ENCODE measurements at regions not wholly inside any gene's neighbourhood (a gene's known extent, or its start where the extent isn't known, plus 50 kb on each side); places are given as distances from the start of the nearest gene placed in this dataset.

GRCh38 chr16:74094514-74094913 is 202.1 kb upstream of the PSMD7 start:
- no peak for TF ChIP-seq EZH2phosphoT487 (IDR thresholded peaks at IDR 0.05; ENCODE audit: borderline replicate concordance, low read depth)
- TF ChIP-seq JUND (IDR thresholded peaks at IDR 0.05): no peak
- TF ChIP-seq GATA2 (CRISPR knock-in tag; IDR thresholded peaks at IDR 0.05): no peak
- no peak for TF ChIP-seq CTCF (IDR thresholded peaks at IDR 0.05)
- no peak for TF ChIP-seq RAD21 (IDR thresholded peaks at IDR 0.05; ENCODE audit: low read length)
- no peak for TF ChIP-seq NFIC (IDR thresholded peaks at IDR 0.05; ENCODE audit: borderline replicate concordance)
- no peak for TF ChIP-seq RCOR1 (IDR thresholded peaks at IDR 0.05; ENCODE audit: low read length)
- TF ChIP-seq YY1 (IDR thresholded peaks at IDR 0.05; ENCODE audit: low read depth): no peak

All from SK-N-SH (cell line).